Epithelial cell of proximal tubule (primary cell): ENCODE measurements at regions not wholly inside any gene's neighbourhood (a gene's known extent, or its start where the extent isn't known, plus 50 kb on each side); places are given as distances from the start of the nearest gene placed in this dataset.
A peak's percentile ranks its signal among the peaks of the same experiment; 100 is the strongest.

Experiments
- DNase-seq: peaks from one replicate; pipeline ENCODE4 v3.0.0-alpha.2; 2011; ENCODE audit warnings: low read depth
- H3K4me3 ChIP-seq: 2 replicates; pipeline ENCODE4 v1.5.1; 2011; ENCODE audit warnings: low read depth, mild to moderate bottlenecking, low read length
- TF ChIP-seq, protein P1 (sequence below): conservative IDR thresholded peaks from 2 replicates; pipeline ENCODE4 v1.5.1; 2012; ENCODE audit warnings: low read depth, mild to moderate bottlenecking, low read length

DNA sequence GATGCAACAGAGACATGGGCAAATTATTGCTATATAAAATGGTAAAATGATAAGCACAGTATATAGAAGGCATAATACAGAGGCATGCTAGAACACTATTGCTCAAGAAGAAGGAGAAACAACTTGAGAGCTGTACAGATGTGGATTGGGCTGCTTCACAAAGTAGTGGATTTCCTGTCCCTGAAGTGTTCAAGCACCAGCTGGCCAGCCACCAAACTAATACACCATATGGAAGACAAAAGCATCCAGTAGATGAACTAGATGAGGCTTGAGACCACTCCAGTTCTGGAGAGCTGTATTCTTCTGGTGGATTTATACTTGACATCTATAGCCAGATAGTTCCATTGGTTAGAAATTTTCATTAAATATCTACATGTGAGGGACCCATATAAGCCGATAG lies 134.1 kb upstream of the GNAO1 start:
- no peak for DNase-seq
- no peak overlapping the region for H3K4me3 ChIP-seq
- TF ChIP-seq, protein P1, sequence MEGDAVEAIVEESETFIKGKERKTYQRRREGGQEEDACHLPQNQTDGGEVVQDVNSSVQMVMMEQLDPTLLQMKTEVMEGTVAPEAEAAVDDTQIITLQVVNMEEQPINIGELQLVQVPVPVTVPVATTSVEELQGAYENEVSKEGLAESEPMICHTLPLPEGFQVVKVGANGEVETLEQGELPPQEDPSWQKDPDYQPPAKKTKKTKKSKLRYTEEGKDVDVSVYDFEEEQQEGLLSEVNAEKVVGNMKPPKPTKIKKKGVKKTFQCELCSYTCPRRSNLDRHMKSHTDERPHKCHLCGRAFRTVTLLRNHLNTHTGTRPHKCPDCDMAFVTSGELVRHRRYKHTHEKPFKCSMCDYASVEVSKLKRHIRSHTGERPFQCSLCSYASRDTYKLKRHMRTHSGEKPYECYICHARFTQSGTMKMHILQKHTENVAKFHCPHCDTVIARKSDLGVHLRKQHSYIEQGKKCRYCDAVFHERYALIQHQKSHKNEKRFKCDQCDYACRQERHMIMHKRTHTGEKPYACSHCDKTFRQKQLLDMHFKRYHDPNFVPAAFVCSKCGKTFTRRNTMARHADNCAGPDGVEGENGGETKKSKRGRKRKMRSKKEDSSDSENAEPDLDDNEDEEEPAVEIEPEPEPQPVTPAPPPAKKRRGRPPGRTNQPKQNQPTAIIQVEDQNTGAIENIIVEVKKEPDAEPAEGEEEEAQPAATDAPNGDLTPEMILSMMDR: no peak

DNA sequence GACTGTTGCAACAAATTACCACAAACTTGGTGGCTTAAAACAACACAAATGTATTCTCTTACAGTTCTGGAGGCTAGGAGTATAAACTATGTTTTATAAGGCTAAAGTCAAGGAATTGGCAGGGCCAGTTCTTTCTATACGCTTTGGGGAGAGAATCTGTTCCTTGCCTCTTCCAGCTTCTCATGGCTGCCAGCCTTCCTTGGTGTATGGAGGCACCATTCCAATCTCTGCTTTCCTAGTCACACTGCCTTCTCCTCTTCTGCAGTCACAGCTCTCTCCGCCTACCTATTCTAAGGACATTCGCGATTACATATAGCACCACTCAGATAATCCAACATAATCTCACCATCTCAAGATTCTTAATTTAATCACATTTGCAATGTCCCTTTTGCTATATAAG lies 140.4 kb upstream of the GNAO1 start:
- H3K4me3 ChIP-seq: no peak overlapping the region
- TF ChIP-seq, protein P1: no peak
- no peak for DNase-seq

DNA sequence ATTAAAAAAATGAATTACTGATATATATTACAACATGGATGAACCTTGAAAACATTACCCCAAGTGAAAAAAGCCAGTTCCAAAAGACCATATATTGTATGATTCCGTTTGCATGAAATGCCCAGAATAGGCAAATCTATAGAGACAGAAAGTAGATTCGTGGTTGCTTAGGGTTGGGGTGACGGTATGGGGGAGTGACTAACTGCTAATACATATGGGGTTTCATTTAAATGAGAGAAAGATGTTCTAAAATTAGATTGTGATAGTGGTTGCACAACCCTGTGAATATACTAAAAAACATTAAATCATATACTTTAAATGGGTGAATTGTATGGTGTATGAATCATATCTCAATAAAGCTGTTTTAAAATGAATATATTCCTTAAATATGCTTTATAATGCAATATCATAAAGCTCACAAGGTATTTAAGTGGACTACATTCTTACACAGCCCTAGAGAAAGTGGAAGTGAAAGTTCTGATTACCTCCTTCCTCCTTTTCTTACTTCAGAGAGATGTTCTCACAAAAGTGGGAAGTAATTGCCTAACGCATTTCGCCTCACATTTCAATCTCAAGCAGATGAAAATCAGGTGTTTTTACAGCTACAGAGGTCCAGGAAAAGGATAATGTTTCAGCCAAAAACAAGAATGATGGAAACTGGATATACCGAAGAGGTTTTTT lies 142.7 kb upstream of the GNAO1 start:
- DNase-seq: no peak
- H3K4me3 ChIP-seq: no peak overlapping the region
- TF ChIP-seq, protein P1: no peak

DNA sequence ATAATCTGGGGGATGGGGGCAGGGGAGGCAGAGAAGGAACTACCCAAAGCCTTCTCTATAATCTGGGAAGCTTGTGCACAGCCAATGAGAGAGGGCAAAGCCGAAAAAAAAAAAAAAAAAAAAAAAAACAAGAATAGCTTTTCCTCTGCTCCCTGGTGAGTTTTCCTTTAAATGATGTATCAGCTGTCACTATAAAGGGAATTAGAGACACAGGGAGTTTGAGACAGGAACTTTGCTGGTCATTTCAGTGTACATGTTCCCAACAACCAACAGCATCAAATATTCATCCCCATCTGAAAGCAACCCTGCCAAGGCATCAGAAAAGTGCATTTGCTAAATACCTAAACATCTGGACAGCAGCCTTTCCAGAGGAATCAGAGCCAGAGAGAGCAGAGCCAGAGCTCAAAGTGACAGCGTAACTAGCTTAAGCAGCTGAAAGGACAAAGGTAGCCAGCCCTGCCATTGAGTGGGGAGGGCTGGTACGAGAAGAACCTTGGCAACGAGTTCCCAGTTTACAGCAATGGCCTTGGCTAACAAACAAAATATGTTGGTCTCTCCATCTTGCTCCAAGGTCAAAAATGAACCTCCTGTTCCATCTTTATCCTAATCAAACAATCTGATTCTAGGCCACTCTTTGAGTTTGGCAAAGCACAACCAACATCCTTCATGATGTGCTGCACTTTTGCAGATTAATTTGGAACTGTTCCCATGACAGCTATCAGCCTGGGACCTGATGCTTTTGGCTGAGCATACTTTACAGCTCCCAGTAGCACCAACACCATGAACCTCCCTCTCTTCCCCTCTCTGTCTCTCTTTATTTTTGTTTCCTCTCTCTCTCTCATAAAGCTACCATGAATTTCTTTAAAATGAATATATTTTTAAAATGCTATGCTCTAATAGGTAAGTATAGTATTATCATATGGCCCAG lies 143.7 kb upstream of the GNAO1 start:
- no peak overlapping the region for H3K4me3 ChIP-seq
- TF ChIP-seq, protein P1: no peak
- DNase-seq: no peak

DNA sequence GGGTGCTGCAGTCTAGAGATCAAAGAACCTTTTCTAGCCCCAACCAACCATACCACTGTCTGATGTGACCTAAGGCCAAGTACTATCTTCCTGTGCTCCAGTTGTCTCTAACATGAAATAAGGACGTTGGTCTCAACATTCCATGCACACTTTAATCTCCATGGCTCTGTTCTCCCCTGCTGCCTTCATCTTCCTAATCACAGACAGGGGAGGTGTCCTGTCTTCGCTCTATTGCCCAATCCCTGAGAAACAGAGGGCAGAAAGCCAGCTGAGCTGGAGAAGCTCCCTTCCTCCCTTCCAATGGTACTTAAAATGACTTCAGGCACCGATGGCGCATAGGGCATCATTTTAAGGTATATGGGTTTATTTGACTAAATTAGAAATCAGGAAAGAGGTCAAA lies 148.9 kb upstream of the GNAO1 start:
- no peak overlapping the region for H3K4me3 ChIP-seq
- TF ChIP-seq, protein P1: no peak
- no peak for DNase-seq

DNA sequence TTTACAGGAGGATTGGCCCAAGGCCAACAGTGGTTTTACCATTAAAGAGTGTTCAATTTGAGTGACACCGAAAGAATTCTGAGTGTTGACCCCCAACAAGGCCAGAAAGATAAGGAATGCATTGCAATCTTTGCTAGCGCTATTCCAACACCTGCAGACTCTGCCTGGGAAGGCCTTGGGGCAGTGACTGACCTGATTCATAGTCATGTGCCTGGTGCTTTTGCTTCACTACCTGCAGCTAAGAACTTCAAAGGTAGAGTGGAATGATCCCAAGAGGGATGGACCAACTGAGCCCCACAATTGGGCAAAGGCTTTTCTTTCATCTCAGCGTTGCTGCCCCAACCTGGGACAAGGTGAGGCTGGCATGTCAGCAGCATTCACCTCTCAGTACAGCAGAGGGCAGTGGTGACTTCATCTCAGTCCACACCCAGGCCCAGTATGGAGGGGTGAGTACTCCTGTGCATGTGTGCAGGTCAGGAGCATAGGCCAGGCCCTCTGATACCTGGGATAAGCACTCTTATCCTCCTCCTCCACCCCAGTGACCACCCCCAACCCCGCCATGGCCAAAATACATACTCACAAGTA lies 149.6 kb upstream of the GNAO1 start:
- TF ChIP-seq, protein P1: peak; percentile 35
- DNase-seq: no peak
- no peak overlapping the region for H3K4me3 ChIP-seq
